ENCODE measurements at regions not wholly inside any gene's neighbourhood (a gene's known extent, or its start where the extent isn't known, plus 50 kb on each side); places are given as distances from the start of the nearest gene placed in this dataset.

GRCh38 chr1:82215853-82216175 is 415.1 kb downstream of the ADGRL2 start:
- H3K9me3 ChIP-seq (ENCODE audit: control insufficient read depth, low read length): no peaks in the 10 kb centered on the region
- H3K4me3 ChIP-seq (ENCODE audit: low read depth, low read length): no peak overlapping the region
- TF ChIP-seq CTCF (IDR thresholded peaks at IDR 0.05): no peak
- no peak overlapping the region for H3K4me2 ChIP-seq (ENCODE audit: low read length)
- H3K79me2 ChIP-seq: no peaks in the 10 kb centered on the region
- H3K27ac ChIP-seq: no peak overlapping the region
- H3K27me3 ChIP-seq (ENCODE audit: control insufficient read depth, insufficient read depth, low read length): no peaks in the 10 kb centered on the region
- H3K4me1 ChIP-seq: no peaks in the 10 kb centered on the region
- no peak overlapping the region for H2AFZ ChIP-seq
- no peak overlapping the region for H3K9ac ChIP-seq
- no peaks in the 10 kb centered on the region for H3K36me3 ChIP-seq (ENCODE audit: control insufficient read depth, insufficient read depth, low read length)

- H3K9me3 ChIP-seq (ENCODE audit: control insufficient read depth, low read length): no peaks in the 10 kb centered on the region
- TF ChIP-seq CTCF (IDR thresholded peaks at IDR 0.05): no peak
- no peak overlapping the region for H3K27ac ChIP-seq
- no peak overlapping the region for H3K4me2 ChIP-seq (ENCODE audit: low read length)
- no peaks in the 10 kb centered on the region for H3K27me3 ChIP-seq (ENCODE audit: control insufficient read depth, insufficient read depth, low read length)
- no peak overlapping the region for H3K9ac ChIP-seq
- H3K4me1 ChIP-seq: no peaks in the 10 kb centered on the region
- H3K79me2 ChIP-seq: no peaks in the 10 kb centered on the region
- H3K4me3 ChIP-seq (ENCODE audit: low read depth, low read length): no peak overlapping the region
- no peaks in the 10 kb centered on the region for H3K36me3 ChIP-seq (ENCODE audit: control insufficient read depth, insufficient read depth, low read length)
- no peak overlapping the region for H2AFZ ChIP-seq
These were observed 414.5 kb downstream of the ADGRL2 start for GRCh38 chr1:82215056-82215852.

GRCh38 chr1:82214606-82215005 is 413.9 kb downstream of the ADGRL2 start:
- Histone ChIP-seq H2AFZ (no peak overlapping the region), H3K4me2 (ENCODE audit: low read length) (no peak overlapping the region), H3K9me3 (ENCODE audit: control insufficient read depth, low read length) (no peaks in the 10 kb centered on the region), H3K27me3 (ENCODE audit: control insufficient read depth, insufficient read depth, low read length) (no peaks in the 10 kb centered on the region), H3K4me1 (no peaks in the 10 kb centered on the region), H3K79me2 (no peaks in the 10 kb centered on the region), H3K36me3 (ENCODE audit: control insufficient read depth, insufficient read depth, low read length) (no peaks in the 10 kb centered on the region), H3K4me3 (ENCODE audit: low read depth, low read length) (no peak overlapping the region), H3K9ac (no peak overlapping the region), H3K27ac (no peak overlapping the region)
- no peak for TF ChIP-seq CTCF (IDR thresholded peaks at IDR 0.05)

GRCh38 chr1:82197606-82198005 is 396.9 kb downstream of the ADGRL2 start:
- Histone ChIP-seq H3K27me3 (ENCODE audit: control insufficient read depth, insufficient read depth, low read length) (no peaks in the 10 kb centered on the region), H2AFZ (no peak overlapping the region), H3K36me3 (ENCODE audit: control insufficient read depth, insufficient read depth, low read length) (no peaks in the 10 kb centered on the region), H3K4me3 (ENCODE audit: low read depth, low read length) (no peak overlapping the region), H3K9ac (no peak overlapping the region), H3K9me3 (ENCODE audit: control insufficient read depth, low read length) (no peaks in the 10 kb centered on the region), H3K79me2 (no peaks in the 10 kb centered on the region), H3K27ac (no peak overlapping the region), H3K4me1 (no peaks in the 10 kb centered on the region), H3K4me2 (ENCODE audit: low read length) (no peak overlapping the region)
- TF ChIP-seq CTCF (IDR thresholded peaks at IDR 0.05): no peak

- no peak overlapping the region for H3K9ac ChIP-seq
- no peaks in the 10 kb centered on the region for H3K27me3 ChIP-seq (ENCODE audit: control insufficient read depth, insufficient read depth, low read length)
- TF ChIP-seq CTCF (IDR thresholded peaks at IDR 0.05): no peak
- no peaks in the 10 kb centered on the region for H3K79me2 ChIP-seq
- H3K36me3 ChIP-seq (ENCODE audit: control insufficient read depth, insufficient read depth, low read length): no peaks in the 10 kb centered on the region
- H2AFZ ChIP-seq: no peak overlapping the region
- no peaks in the 10 kb centered on the region for H3K9me3 ChIP-seq (ENCODE audit: control insufficient read depth, low read length)
- no peak overlapping the region for H3K4me2 ChIP-seq (ENCODE audit: low read length)
- no peak overlapping the region for H3K27ac ChIP-seq
- H3K4me3 ChIP-seq (ENCODE audit: low read depth, low read length): no peak overlapping the region
- H3K4me1 ChIP-seq: no peaks in the 10 kb centered on the region
These were observed 394.5 kb downstream of the ADGRL2 start for GRCh38 chr1:82195245-82195644.

Data from parathyroid adenoma (tissue), 2 donors.